HK-2 (cell line): ENCODE measurements at regions not wholly inside any gene's neighbourhood (a gene's known extent, or its start where the extent isn't known, plus 50 kb on each side); places are given as distances from the start of the nearest gene placed in this dataset.
"Not testable (repeated sequence)": the region's sequence is repeated elsewhere in the genome, so short reads cannot be mapped to it uniquely, and the experiment has no call there.

Experiments used
- DNase-seq: peaks from one replicate; pipeline ENCODE4 v3.0.0-alpha.2; 2018; ENCODE audit not compliant: unreplicated experiment

- DNase-seq: no peak
These were observed 436.5 kb upstream of the FRG1 start for GRCh38 chr4:189504220-189504619.

DNA sequence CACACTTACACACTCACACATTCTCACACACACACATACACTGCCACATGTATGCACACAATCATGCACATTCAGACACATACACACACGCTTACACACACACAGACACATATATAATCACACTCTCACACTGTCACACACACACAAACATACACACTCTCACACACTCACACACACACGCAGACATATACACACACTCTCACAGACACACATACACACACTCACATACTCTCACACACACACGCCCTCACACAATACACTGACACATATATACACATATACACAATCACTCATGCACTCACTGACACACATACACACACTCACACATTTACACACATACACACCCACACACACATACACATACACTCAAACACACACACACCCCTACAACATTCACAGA, 435.3 kb upstream of the FRG1 start:
- DNase-seq: no peak

DNA sequence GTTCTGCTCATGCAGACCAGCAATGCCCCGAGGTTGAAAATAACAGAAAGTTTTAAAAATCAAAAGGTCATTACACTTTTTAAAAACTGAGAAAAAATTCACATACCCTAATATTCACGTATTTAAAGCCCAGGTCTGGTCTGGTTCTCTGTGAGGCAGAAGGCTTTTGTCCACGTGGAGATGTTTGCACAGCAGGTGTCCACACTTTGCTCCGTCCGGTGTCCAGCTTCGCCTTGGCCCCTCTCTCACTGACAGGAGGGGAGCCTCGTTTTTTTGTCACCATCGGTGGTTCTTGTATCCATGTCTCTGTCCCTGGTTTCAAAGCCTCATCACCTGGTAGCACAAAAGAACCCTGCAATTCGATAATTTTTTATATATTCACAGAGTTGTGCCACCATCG, 434.6 kb upstream of the FRG1 start:
- no peak for DNase-seq

- no peak for DNase-seq
These were observed 433.6 kb upstream of the FRG1 start for GRCh38 chr4:189507060-189507459.

DNA sequence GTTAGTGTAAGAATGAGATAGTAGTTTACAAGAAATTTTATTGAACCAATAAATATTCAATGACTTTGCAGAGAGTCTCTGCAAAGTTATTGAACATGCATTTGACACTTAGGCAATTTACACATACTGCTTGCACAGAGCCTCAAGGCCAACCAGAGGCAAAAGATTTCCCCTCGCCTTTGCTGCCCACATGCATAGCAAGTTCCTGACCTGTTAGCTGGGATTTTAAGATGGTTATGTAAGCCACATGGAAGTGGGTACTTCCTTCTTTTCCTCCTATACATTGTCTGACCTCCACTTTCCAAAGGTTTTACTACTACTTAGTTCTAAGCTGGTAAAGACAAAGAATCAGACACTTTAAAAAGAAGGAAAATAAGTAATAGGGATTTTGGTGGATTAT, 430.1 kb upstream of the FRG1 start:
- no peak for DNase-seq

DNA sequence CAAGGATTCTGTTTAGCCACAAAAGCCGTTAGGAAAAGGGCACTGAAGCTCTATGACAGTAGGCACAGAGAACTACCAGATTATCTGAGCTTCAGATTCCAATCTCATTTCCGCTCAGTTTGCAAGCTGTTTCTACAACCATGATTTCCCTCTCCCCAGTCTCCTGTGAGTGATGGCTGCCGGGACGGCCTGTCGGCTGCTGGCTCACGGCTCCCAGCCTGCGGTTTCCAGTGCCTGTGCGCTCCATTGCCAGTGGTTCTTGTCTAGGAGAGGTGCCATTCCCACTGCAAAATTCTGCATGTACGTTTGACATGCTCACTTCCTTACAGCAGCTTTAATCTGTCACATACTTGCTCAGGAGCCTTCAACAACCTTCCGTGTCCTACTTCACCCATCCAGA, 429.1 kb upstream of the FRG1 start:
- no peak for DNase-seq

DNA sequence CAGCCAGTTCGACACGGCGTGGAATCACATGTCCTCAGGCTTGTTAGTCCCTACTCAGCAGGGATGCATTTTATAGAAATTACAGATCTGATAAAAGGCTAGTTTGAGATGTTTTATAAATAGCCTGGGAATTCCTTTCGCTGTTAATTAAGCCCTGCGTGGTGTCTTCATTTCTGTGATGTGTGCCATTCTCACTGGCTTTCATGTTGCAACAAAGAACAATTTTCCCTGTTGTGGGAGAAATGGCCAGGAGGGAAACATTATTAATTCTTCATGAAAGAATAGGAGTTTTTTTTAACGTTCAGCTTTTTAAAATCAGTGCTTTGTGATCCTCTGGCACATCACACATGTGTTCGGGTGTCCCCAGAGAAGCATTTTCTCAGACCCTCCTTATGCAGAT, 427.3 kb upstream of the FRG1 start:
- DNase-seq: no peak

DNA sequence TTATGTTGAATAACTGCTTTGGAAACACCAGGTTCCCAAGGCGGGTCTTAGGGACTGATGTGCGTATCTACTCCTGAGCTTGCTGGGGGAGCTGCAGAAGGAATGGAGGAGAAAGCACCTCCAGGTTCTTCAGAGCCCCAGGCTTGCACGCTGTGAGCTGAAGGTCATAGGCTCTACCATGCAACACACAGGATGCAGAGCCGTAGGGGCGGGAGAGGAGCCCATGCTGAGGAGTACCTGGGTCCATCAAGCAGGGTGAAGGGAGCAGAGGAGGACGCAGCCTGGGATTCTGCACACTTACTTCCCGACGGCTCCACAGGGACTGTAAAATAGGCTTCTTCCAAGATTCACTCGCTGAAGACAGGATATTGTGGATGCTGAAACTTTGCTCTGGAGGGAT, 426.5 kb upstream of the FRG1 start:
- no peak for DNase-seq

- no peak for DNase-seq
These were observed 423.8 kb upstream of the FRG1 start for GRCh38 chr4:189516902-189517301.

- no peak for DNase-seq
These were observed 421.5 kb upstream of the FRG1 start for GRCh38 chr4:189519186-189519585.

DNA sequence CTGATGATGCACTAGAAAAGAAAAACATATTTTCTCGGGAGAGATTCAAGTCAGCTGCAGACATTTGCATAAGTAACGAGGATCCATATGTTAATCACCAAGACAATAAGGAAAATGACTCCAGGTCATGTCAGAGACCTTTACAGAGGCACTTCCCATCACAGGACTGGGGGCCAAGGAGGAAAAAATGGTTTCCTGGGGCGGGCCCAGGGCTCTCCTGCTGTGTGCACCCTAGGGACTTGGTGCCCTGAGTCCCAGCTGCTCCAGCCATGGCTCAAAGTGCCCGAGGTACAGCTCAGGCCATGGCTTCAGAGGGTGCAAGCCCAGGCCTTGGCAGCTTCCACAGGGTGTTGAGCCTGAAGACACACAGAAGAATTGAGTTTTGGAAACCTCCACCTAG, 415.4 kb upstream of the FRG1 start:
- no peak for DNase-seq

DNA sequence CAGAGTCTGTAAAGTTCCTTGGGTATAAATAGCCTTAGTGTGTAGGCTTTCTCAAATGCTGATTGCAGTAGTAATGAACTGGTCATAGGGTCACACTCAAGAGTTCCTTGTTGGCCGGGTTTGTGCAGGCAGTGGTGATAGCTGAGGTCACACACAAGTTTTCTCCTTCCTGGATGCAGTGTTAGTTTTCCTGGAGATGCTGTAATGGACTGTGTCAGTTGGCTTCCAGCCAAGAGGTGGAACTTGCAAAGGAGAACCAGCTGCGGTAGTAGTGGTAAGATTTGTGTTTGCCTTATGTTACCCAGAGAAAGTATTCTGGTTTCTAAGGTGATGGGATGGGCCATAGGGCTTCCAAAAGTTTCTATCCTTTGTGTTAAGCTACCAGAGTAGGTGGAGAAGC, 409.8 kb upstream of the FRG1 start:
- no peak for DNase-seq

DNA sequence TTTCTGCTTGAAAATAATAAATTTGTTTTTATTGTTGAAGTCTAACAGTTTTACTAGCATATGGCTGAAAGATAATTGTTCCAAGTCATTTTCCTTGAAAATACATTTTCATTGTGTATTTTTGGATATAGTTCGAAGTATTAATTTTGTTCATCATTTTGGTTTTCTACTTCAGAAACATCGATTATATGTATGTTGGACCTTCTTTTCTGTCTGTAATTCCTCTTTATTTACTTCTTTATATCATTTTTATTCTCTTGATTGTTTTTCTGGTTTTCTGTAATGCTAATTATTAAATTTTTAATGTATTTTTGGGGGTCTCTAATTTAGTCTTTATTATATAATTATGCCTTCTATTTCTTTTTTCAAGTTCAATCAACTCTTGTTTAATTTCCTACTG, 407.1 kb upstream of the FRG1 start:
- no peak for DNase-seq

DNA sequence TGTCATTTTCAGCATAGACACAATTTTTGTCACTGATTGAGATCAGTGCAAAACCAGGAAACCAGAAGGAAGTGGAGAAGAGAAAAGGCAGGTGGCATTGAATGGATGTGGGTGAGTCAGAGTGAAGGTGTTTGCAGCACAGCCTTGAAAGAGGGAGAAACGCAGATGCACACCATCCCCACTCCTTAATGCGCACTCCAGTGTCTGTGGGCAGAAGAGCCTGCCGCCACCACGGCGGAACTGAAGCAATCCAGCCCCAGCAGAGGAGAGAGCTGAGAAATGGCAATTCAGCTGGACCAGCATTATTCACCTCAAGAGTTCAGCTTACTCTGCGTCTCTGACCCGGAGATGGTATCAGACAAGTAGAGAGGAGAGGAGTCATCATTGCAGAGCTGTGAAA, 393.1 kb upstream of the FRG1 start:
- DNase-seq: no peak

- DNase-seq: no peak
These were observed 392.1 kb upstream of the FRG1 start for GRCh38 chr4:189548484-189549125.

- DNase-seq: not testable (repeated sequence)
These were observed 388.6 kb upstream of the FRG1 start for GRCh38 chr4:189551931-189552670.

- DNase-seq: not testable (repeated sequence)
These were observed 380.1 kb upstream of the FRG1 start for GRCh38 chr4:189560605-189561004.

GRCh38 chr4:189563751-189564150, 376.9 kb upstream of the FRG1 start:
- DNase-seq: not testable (repeated sequence)

DNA sequence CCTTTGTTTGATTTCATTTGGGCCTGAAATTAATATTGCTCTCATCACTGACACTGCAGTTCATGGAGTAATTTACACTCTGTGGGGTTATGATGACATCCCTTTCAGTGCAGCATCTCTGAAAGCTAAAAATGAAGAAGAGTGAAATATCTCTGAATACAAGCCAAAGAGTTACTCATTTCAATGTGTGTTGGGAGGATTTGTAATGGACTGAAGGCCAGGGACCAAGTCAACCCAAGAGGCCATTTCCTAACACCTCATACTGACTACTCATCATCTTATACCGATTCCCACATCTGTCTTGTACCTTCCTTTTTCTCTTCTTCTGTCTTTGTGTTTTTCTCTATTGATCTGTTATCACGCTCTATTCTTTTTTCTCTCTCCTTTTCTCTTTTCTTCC, 374.4 kb upstream of the FRG1 start:
- DNase-seq: not testable (repeated sequence)

- DNase-seq: not testable (repeated sequence)
These were observed 373.8 kb upstream of the FRG1 start for GRCh38 chr4:189566900-189567299.

DNA sequence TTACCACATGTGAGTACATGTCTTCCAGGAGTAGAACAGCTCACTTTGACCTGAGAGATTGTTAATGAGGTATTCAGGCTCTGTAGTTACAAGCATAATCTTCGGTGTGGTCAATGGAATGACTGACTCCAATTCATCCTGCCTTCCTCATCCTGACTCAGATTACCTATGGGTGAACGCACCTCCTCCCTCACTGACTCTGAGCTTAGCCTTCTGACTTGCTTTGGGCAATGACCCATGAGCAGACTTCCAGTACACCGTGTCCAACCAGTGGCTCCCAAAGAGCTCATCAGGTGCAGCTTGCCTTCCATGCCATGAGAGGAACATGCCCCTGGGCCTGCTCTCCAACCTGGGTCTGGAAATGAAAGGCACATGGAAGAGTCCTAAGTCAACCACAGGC, 361.0 kb upstream of the FRG1 start:
- not testable (repeated sequence) for DNase-seq

GRCh38 chr4:189586908-189587632, 353.6 kb upstream of the FRG1 start:
- DNase-seq: not testable (repeated sequence)

DNA sequence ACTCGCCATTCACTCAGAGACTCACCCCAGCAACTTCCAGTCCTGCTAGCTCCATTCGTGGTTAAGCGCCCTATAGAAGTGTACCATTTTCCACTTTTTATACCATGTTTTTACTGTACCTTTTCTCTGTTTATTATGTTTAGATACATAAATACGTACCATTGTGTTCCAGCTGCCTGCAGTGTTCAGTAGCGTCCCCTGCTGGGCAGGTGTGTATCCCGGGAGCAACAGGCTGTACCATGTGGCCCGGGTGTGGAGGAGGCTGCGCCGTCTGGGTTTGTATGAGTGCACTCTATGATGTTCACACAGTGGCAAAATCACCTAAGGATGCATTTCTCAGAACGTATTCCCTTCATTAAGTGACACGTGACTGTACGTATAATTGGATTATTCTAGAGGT, 351.5 kb upstream of the FRG1 start:
- DNase-seq: not testable (repeated sequence)
